ENCODE measurements at regions not wholly inside any gene's neighbourhood (a gene's known extent, or its start where the extent isn't known, plus 50 kb on each side); places are given as distances from the start of the nearest gene placed in this dataset.

DNA sequence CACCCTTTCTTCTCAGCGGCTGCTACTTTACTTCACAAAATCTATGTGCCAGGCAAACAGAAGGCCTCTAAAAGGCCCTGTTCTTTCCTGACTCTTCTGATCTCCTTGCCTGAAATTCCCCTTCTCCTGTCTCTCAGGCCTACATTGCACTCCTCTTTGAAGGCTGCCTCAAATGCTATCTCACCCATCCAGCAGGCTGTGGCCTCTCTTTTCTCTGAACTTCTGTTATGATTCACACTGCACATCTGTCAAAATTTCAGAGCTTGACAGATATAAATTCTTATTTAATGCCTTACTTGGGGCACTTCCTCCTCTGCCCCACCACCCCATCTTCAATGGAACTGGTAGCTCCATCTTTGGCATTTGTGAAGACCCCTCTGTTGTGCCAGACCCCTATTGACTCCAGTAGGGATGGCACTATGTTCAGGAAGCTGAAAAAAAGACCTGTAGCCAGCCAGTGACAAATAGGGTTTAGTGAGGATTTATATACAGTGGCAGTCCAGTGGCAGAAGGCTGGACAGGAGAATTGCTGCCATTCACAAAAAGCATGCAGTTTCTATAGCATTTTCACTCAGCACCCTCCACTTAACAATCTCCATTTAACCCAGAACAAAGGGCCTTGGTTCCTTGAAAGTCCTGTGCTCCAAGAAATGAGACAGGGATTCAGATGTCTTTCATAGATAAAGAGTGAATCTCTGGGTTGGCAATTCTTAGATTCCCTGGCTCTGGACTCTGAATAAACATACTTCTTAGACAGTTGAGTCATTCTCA, 415.8 kb upstream of the GRM7 start (continued):
- TF ChIP-seq POU6F1 (CRISPR knock-in tag; IDR thresholded peaks at IDR 0.05; ENCODE audit: borderline replicate concordance, low read depth), result no peak
- TF ChIP-seq ZNF8 (CRISPR knock-in tag; IDR thresholded peaks at IDR 0.05), result no peak
- no peak for TF ChIP-seq ZNF565 (CRISPR knock-in tag; conservative IDR thresholded peaks at IDR 0.05; ENCODE audit: low read depth)
- TF ChIP-seq ZNF70 (CRISPR knock-in tag; IDR thresholded peaks at IDR 0.05), result no peak

DNA sequence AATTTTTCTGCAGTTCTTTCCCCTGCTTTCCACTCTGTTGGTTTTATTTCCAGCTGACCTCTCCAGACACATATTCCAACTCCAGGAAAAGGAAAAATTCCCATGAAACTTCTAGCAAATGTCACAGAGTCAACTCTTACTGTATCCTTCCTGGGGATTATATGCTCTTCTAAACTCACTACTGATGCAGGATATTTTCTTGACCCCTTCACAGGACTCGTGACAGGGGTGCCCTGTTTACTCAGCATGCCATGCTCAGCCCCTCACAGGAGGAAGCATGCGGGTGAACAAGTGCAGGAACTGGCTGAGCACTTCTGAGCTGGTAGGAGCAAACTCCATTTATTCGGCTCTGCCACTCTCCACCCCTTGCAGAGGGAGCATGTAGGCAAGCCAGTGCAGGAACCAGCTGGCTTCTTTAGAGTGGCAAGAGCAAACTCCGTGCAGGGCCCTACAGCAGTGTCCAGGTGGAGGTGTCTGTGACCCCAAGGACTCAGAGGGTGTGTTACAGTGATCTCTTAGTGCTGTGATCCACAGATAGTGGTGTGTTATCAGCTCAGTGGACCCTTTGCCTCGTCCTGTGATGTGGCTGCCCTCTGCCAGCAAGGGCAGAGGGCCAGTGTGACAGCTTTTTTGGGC, 413.6 kb upstream of the GRM7 start:
- no peak for ATAC-seq

DNA sequence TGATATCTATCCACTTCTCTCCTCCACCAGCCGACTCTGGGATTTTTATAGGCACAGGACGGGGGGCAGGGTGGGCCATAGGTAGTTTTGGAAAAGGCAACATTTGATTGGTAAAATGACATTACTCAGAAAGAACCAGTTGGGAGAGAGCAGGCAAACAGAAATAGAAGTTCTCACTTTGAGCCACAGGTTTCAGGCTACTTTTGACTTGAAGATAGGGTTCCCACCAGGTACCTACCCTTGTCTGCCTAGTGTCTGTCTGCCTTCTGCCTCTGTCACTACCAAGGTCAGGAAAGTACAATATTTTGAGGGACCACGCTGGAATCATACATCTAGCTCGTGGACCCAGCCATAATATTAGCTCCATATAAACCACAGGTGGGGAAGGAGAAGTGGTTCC, 412.9 kb upstream of the GRM7 start:
- ATAC-seq, result no peak
- TF ChIP-seq ZNF70 (CRISPR knock-in tag; IDR thresholded peaks at IDR 0.05) (no peak), ZNF8 (CRISPR knock-in tag; IDR thresholded peaks at IDR 0.05) (no peak), GLIS3 (CRISPR knock-in tag; IDR thresholded peaks at IDR 0.05) (no peak), ESRRG (CRISPR knock-in tag; IDR thresholded peaks at IDR 0.05) (no peak), CSDC2 (CRISPR knock-in tag; IDR thresholded peaks at IDR 0.05) (no peak)
- TF ChIP-seq, protein P1, sequence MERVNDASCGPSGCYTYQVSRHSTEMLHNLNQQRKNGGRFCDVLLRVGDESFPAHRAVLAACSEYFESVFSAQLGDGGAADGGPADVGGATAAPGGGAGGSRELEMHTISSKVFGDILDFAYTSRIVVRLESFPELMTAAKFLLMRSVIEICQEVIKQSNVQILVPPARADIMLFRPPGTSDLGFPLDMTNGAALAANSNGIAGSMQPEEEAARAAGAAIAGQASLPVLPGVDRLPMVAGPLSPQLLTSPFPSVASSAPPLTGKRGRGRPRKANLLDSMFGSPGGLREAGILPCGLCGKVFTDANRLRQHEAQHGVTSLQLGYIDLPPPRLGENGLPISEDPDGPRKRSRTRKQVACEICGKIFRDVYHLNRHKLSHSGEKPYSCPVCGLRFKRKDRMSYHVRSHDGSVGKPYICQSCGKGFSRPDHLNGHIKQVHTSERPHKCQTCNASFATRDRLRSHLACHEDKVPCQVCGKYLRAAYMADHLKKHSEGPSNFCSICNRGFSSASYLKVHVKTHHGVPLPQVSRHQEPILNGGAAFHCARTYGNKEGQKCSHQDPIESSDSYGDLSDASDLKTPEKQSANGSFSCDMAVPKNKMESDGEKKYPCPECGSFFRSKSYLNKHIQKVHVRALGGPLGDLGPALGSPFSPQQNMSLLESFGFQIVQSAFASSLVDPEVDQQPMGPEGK (CRISPR knock-in tag; IDR thresholded peaks at IDR 0.05; ENCODE audit: borderline replicate concordance), result no peak

More for the DNA sequence above, 413.6 kb upstream of the GRM7 start:
- TF ChIP-seq TOX (CRISPR knock-in tag; IDR thresholded peaks at IDR 0.05; ENCODE audit: borderline replicate concordance) (no peak), POU6F1 (CRISPR knock-in tag; IDR thresholded peaks at IDR 0.05; ENCODE audit: borderline replicate concordance, low read depth) (no peak), RARB (CRISPR knock-in tag; IDR thresholded peaks at IDR 0.05) (no peak), CSDC2 (CRISPR knock-in tag; IDR thresholded peaks at IDR 0.05) (no peak), OSR1 (CRISPR knock-in tag; IDR thresholded peaks at IDR 0.05) (no peak), PPARA (CRISPR knock-in tag; IDR thresholded peaks at IDR 0.05; ENCODE audit: borderline replicate concordance) (no peak), ZFP30 (CRISPR knock-in tag; IDR thresholded peaks at IDR 0.05) (no peak), TCF4 (CRISPR knock-in tag; IDR thresholded peaks at IDR 0.05; ENCODE audit: borderline replicate concordance) (no peak), ZNF565 (CRISPR knock-in tag; conservative IDR thresholded peaks at IDR 0.05; ENCODE audit: low read depth) (no peak), ZC3H10 (CRISPR knock-in tag; IDR thresholded peaks at IDR 0.05) (no peak), ZNF8 (CRISPR knock-in tag; IDR thresholded peaks at IDR 0.05) (no peak)
- TF ChIP-seq, protein P2, sequence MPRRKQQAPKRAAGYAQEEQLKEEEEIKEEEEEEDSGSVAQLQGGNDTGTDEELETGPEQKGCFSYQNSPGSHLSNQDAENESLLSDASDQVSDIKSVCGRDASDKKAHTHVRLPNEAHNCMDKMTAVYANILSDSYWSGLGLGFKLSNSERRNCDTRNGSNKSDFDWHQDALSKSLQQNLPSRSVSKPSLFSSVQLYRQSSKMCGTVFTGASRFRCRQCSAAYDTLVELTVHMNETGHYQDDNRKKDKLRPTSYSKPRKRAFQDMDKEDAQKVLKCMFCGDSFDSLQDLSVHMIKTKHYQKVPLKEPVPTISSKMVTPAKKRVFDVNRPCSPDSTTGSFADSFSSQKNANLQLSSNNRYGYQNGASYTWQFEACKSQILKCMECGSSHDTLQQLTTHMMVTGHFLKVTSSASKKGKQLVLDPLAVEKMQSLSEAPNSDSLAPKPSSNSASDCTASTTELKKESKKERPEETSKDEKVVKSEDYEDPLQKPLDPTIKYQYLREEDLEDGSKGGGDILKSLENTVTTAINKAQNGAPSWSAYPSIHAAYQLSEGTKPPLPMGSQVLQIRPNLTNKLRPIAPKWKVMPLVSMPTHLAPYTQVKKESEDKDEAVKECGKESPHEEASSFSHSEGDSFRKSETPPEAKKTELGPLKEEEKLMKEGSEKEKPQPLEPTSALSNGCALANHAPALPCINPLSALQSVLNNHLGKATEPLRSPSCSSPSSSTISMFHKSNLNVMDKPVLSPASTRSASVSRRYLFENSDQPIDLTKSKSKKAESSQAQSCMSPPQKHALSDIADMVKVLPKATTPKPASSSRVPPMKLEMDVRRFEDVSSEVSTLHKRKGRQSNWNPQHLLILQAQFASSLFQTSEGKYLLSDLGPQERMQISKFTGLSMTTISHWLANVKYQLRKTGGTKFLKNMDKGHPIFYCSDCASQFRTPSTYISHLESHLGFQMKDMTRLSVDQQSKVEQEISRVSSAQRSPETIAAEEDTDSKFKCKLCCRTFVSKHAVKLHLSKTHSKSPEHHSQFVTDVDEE (CRISPR knock-in tag; IDR thresholded peaks at IDR 0.05), result no peak

DNA sequence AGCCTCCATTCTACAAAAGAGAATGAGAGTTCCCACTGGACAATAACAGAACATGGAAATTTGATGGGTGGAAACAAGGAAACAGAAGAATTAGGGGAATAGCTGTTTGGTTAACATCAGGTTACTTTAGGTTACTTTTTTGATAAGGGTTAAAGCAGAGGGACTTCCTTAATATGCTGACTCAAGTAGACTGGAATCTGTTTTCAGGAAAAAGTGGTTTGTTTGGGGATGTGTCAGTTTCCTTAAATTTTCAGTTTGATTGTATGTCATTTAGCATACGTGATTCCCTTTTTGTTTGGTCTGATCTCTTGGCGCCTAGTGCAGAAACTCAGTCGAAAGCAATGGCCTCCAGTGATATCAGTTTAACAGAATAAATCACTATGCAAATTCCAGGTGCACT, 411.8 kb upstream of the GRM7 start:
- no peak for ATAC-seq
- TF ChIP-seq ARNTL (CRISPR knock-in tag; IDR thresholded peaks at IDR 0.05; ENCODE audit: borderline replicate concordance, low read depth) (no peak), ZNF70 (CRISPR knock-in tag; IDR thresholded peaks at IDR 0.05) (no peak), ZFP3 (CRISPR knock-in tag; IDR thresholded peaks at IDR 0.05) (no peak)
